GM21367 (cell line): ENCODE measurements at regions not wholly inside any gene's neighbourhood (a gene's known extent, or its start where the extent isn't known, plus 50 kb on each side); places are given as distances from the start of the nearest gene placed in this dataset.
"Not testable (repeated sequence)": the region's sequence is repeated elsewhere in the genome, so short reads cannot be mapped to it uniquely, and the experiment has no call there.

Experiments used
- ATAC-seq: cut with Tn5 transposase; IDR thresholded peaks from one replicate; pipeline ENCODE4 v1.9.1; 2021; ENCODE audit not compliant: unreplicated experiment

GRCh38 chr5:40356248-40356647 lies 323.5 kb upstream of the PTGER4 start:
- ATAC-seq = no peak

DNA sequence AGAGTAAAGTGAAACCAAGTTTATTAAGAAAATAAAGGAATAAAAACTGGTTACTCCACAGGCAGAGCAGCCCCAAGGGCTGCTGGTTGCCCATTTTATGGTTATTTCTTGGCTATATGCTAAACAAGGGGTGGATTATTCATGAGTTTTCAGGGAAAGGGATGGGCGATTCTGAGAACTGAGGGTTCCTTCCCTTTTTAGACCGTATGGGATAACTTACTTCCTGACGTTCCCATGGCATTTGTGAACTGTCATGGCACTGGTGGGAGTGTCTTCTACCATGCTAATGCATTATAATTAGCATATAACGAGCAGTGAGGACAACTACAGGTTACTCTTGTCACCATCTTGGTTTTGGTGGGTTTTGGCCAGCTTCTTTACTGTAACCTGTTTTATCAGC lies 323.9 kb upstream of the PTGER4 start:
- no peak for ATAC-seq

DNA sequence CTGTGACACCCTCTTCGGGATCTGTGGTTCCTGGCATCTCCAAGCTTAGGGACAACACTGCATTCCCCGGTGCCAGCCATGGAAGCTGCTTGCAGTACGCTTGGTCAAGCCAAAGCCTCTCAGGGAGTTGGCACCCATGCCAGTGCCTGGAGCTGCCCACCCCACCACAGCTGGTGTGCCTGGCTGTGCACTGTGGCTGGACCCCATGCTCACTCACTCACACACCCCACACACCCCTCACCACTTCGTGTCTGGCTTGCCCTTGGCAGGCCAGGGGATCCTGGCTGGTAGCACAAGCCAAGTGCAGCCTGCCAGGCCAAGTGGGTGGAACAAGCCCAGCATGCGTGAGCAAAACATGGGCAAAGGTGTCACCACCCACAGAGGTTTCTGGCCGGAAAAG lies 324.5 kb upstream of the PTGER4 start:
- no peak for ATAC-seq

- ATAC-seq = no peak
Measured at GRCh38 chr5:40354171-40354570, 325.5 kb upstream of the PTGER4 start.

GRCh38 chr5:40353442-40353841 lies 326.3 kb upstream of the PTGER4 start:
- no peak for ATAC-seq

DNA sequence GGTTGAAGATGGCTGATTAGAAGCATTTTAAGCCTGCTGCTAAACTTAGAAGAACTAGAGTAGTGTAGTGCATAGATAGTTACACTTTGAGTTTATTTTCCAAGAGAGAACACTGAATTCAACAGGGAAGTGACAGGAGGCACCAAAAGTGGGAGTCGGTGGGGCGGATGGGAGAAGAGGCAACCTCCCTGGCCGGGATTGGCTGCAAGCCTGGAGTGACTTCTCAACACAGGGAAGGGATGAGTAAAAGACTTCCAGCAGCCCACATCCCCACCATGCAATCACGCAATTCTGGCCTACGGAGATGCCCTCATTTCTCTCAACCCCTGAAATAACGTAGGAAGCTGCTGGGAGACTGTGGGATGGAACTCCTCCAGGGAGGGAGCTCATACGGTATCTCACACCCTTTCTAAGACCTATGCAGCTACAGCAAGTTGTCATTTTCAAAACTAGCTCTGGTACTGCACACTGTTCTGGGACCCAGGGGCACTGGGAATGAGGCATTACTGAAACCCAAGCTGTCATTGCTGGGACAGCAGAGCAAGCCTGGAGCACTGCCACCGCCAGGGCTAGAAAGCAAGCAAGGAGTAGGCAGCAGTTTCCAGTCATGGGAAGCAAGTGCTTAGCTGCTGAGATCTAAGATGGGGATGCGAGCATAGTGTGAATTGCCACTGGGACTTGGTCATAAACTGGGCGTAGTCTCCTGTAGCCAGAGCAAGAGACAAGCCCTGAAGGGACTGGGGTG lies 331.6 kb upstream of the PTGER4 start:
- no peak for ATAC-seq

DNA sequence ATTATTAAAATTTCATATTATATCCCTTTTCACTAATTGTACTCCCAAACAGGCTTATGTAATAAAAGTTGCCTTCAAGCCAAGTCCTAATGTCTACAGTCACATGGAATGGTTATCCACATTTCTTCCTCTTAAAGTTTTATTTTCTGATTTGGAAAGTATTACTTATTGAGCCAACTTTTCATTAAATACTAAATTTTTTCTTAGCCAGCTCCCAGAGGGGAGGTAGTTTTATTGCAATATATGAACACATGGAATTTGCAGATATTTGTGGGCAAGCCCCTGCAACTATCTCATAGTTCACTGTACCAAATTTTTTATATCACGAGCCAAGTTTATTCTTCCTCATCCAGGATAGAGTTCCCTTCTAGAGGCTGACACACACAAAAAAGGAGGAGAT lies 332.8 kb upstream of the PTGER4 start:
- no peak for ATAC-seq

- ATAC-seq = not testable (repeated sequence)
Measured at GRCh38 chr5:40338434-40338833, 341.3 kb upstream of the PTGER4 start.

DNA sequence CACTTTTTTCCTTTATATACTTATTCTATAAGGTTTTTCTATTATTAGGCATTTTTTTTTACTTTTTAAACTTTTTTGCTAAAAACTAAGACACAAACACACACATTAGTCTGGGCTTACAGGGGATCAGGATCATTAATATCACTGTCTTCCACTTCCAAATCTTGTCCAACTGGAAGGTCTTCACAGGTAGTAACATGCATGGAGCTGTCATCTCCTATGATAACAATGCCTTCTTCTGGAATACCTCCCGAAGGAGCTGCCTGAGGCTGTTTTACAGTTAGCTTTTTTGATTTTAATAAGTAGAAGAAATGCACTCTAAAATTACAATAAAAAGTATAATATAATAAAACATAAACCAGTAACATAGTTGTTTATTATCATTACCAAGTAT lies 345.5 kb upstream of the PTGER4 start:
- no peak for ATAC-seq

GRCh38 chr5:40333459-40334241 lies 346.1 kb upstream of the PTGER4 start:
- no peak for ATAC-seq

DNA sequence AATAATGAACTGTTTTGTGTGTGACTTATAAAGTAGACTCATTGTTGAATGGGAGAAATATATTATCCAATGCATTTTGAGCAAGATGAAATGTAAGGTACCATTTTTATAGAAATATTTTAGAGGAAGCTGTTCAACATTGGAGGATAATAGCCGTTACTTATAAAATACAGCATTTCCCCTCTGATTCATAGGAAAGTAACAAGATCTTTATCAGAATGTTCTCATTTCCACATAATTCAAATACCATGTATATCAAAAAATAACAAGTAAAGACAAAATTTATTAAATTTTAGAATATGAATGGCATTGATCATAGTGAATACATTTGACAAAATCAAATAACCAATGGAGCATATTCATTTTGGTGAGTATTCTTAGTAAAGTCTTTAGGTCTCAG lies 346.7 kb upstream of the PTGER4 start:
- no peak for ATAC-seq

- no peak for ATAC-seq
Measured at GRCh38 chr5:40331616-40332015, 348.1 kb upstream of the PTGER4 start.

GRCh38 chr5:40321514-40321913 lies 358.2 kb upstream of the PTGER4 start:
- no peak for ATAC-seq

DNA sequence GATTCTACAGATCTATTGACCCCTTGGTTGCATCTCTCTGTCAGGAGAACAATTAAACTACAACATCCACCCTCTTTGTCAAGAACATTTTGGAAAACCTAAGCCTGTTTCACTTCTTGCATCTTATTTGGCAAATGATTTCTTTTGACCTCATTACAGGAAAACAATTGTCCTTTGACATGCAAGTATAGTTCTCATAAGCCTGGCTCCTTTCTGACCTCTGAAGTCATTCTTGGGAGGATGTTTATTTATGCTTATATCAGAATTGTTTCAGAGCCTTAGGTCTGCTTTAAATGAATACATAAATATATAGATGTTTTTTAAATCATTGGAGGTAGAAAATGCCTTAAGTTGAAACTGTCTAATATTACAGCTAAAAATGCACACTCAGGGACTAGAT lies 361.3 kb upstream of the PTGER4 start:
- no peak for ATAC-seq

DNA sequence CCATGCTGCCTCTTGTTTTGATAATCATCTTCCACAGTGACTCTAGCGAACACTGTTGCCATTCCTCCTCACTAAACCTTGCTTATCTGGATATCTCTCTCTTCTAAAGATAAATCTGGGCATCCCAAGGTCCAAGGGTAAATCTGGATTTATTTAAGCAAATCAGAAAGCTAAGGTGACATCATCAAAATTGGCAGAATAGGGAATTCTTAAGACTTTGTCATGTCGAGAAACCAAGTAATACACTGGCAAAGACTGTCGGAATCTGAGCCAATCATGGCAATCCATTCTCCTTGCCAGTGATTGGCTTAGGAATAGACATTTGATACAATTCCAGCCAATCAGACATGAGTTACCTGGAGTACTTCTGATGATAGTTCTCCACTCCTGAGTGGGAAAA lies 362.7 kb upstream of the PTGER4 start:
- no peak for ATAC-seq

DNA sequence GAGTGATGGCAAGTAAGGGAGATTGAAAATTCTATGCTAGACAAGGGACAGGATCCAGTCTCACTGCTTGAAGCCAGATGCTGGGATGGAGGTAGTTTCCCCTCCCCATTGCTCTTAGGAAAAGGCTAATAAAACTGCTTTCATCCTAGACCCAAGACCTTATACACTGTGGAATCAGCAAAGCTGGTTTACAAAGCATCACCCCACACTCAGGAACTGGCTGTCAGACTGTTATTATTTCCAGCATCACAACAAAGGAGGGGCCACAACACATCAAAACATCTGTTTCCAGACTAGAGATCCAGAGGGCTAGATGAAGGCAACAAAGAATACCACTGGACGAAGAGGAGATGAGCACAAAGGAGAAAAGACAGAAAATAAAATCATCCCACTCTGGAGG lies 364.6 kb upstream of the PTGER4 start:
- ATAC-seq = no peak

DNA sequence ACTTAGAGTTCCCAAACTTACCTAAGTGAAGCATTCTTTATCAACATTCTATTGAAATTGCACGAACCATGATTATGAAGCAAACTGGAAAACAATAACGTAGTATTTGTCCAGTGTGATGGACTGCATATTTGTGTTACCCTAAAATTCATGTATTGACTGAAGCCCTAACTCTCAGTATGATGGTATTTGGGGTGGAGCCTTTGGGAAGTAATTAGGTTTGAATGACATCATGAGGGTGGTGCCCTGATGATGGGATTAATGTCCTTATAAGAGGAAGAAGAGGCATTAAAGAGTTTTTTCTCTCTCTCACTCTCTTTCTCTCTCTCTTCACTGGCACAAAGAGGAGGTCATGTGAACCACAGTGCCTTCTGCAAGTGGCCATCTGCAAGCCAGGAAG lies 365.4 kb upstream of the PTGER4 start:
- no peak for ATAC-seq

DNA sequence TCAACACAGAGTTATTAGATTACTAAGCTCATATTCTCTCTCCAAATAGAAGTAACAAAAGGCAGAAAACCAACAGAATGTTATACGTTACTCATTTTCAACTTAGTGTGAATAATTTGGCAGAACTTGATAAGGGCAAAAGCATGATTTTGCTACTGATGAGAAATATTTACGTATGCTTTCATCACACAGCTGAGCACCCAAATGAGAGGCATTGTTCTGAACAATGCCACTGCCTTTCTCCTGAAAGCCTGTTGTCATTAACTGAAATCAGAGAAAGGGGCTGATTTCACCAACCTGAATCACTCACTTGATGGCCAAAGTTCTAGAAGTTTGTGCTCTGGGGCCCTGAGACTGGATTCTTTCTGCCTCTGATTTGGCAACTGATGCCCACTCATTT lies 367.5 kb upstream of the PTGER4 start:
- ATAC-seq = no peak

DNA sequence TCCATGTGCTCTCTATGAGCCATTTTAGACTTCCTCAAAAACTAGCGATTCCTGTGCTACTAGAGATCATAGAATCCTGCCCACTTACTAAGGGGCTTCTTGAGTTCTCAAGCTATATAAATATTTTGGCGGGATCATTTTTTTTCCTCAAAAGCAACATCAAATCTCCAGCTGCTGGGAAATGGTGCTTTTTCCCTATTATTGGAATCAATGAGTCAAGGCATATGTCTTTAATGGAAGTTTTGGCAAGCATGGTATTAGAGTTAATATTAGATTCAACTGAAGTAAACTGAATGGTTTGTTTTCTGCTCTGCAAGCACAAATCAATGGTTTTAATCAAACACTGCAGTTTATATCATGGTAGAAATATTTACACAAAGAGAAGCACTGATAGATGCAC lies 369.9 kb upstream of the PTGER4 start:
- no peak for ATAC-seq

- ATAC-seq = no peak
Measured at GRCh38 chr5:40308867-40309266, 370.8 kb upstream of the PTGER4 start.

DNA sequence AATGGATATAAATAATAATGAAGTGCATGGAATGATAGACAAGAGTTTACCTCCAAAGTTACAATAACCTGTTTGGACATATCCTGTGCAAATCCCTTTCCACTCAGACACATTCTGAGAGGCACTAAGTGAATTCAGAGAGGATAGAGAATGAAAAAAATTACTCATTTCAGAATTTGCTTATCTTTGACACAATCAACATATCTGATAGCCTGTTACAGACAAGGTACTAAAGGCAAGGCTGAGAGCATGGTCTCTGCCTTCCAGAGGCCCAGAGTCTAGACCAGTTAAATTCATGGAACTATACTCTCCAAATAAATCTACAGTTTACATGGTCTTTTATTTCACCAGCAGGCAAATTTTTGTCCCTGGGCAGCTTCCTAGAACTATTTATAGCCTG lies 371.8 kb upstream of the PTGER4 start:
- no peak for ATAC-seq

GRCh38 chr5:40306869-40307487 lies 372.7 kb upstream of the PTGER4 start:
- ATAC-seq = no peak
